Peyer's patch (tissue), 4 donors: ENCODE measurements at regions not wholly inside any gene's neighbourhood (a gene's known extent, or its start where the extent isn't known, plus 50 kb on each side); places are given as distances from the start of the nearest gene placed in this dataset.

ENCODE experiments used
- DNase-seq, 3 donors: peaks; one replicate each; pipeline ENCODE4 v3.0.0-alpha.2; 2017 to 2019
- H3K27ac ChIP-seq, 4 donors: fragments of 200-600 bp; sonication (generic); one replicate each; pipeline ENCODE4 v1.5.1; 2016 to 2019
- H3K27me3 ChIP-seq, 2 donors: fragments of 200-600 bp; sonication (generic); one replicate each; pipeline ENCODE4 v1.5.1; 2019
- H3K36me3 ChIP-seq, 3 donors: fragments of 200-600 bp; sonication (generic); one replicate each; pipeline ENCODE4 v1.5.1; 2016 to 2019
- H3K4me1 ChIP-seq, 4 donors: fragments of 200-600 bp; sonication (generic); one replicate each; pipeline ENCODE4 v1.5.1; 2016 to 2019
- H3K4me3 ChIP-seq, 4 donors: fragments of 200-600 bp; sonication (generic); 1 replicate in 3 of 4; 2 replicates in 1 of 4; pipeline ENCODE4 v1.5.1; 2016 to 2019; ENCODE audit warnings: mild to moderate bottlenecking in 1 of 4
- H3K9me3 ChIP-seq, 4 donors: fragments of 200-600 bp; sonication (generic); one replicate each; pipeline ENCODE4 v1.5.1; 2016 to 2019; ENCODE audit warnings: mild to moderate bottlenecking in 1 of 4
- POLR2A ChIP-seq, 2 donors: fragments of 450-650 bp; IDR thresholded peaks; one replicate each; pipeline ENCODE4 v1.5.1; 2017; ENCODE audit warnings: antibody characterized with exemption in 2 of 2, mild to moderate bottlenecking in 2 of 2, moderate library complexity in 2 of 2
- TF ChIP-seq, protein P1 (sequence below), 6 experiments: fragments of 450-650 bp in 4 of 6; fragments of 200-600 bp in 2 of 6; sonication (generic) in 1 of 6; IDR thresholded peaks; one replicate each; pipeline ENCODE4 v1.5.1; 2017 to 2019; ENCODE audit warnings: antibody characterized with exemption in 6 of 6, mild to moderate bottlenecking in 3 of 6, moderate library complexity in 1 of 6

DNA sequence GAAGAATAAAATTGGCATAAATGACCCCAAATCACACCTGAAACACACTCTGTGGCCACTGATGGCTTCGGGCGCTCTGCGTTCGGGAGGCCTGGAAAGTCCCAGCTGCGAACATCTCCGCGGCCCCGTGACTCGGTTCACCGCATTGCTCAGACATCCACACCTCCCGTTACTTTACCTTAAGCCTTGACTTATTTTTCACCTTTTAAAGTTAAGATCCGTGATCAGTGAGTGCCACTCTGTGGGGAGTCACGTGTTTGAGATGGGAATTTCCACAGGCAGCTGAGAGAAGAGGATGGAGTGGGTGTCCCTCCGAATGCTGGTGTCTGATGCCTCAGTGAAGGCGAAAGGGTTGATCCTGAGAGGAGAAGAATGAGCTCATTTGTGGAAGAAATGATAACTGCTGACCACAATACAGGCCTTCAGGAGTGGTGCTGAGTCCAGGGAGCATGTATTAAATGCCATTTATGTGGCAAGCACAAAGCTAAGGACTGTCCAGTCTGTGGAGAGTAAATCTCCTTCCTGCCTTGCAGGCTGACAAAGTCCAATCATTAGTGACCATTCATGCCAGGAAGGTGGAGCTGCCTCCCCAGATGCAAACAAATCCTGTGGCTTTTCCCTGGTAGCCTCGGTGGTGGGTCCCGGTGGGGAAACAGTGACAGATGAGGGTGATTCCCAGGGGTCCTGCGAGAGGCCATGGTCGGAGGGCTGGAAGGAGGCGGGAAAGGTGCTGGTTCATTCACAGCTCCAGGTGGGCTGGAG lies 168.8 kb downstream of the RTP5 start:
- TF ChIP-seq, protein P1, sequence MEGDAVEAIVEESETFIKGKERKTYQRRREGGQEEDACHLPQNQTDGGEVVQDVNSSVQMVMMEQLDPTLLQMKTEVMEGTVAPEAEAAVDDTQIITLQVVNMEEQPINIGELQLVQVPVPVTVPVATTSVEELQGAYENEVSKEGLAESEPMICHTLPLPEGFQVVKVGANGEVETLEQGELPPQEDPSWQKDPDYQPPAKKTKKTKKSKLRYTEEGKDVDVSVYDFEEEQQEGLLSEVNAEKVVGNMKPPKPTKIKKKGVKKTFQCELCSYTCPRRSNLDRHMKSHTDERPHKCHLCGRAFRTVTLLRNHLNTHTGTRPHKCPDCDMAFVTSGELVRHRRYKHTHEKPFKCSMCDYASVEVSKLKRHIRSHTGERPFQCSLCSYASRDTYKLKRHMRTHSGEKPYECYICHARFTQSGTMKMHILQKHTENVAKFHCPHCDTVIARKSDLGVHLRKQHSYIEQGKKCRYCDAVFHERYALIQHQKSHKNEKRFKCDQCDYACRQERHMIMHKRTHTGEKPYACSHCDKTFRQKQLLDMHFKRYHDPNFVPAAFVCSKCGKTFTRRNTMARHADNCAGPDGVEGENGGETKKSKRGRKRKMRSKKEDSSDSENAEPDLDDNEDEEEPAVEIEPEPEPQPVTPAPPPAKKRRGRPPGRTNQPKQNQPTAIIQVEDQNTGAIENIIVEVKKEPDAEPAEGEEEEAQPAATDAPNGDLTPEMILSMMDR (IDR thresholded peaks at IDR 0.05): no peak
- DNase-seq: peak in 1 of 3 donors; percentile 23
- no peaks in the 10 kb centered on the region for H3K9me3 ChIP-seq
- no peak overlapping the region for H3K4me3 ChIP-seq
- H3K4me1 ChIP-seq: no peaks in the 10 kb centered on the region
- H3K27me3 ChIP-seq: no peaks in the 10 kb centered on the region
- no peaks in the 10 kb centered on the region for H3K36me3 ChIP-seq
- no peak overlapping the region for H3K27ac ChIP-seq

DNA sequence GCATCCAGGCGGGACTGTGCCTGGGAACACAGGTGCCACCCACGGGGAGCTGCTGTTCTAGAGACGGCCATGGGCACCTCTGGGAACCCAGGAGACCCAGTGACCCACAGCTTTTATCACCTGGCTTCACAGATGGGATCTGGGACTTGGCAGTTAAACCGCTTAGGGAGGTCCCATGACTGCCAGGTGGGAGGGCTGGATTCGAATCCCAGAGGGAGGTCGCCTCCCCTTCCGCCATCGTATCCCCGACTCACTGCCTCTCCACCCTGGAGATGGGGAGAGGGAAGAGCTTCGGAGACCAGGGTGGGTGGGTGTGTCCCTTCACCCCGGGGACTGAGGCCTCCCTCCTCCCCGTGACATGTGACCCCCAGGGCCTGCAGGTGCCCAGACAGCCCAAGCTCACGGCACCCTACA lies 169.4 kb downstream of the RTP5 start:
- H3K27ac ChIP-seq: no peak overlapping the region
- H3K4me3 ChIP-seq: no peak overlapping the region
- no peaks in the 10 kb centered on the region for H3K27me3 ChIP-seq
- H3K4me1 ChIP-seq: no peaks in the 10 kb centered on the region
- H3K9me3 ChIP-seq: no peaks in the 10 kb centered on the region
- peak in 1 of 3 donors; percentile 13 for DNase-seq
- H3K36me3 ChIP-seq: no peaks in the 10 kb centered on the region
- TF ChIP-seq, protein P1 (IDR thresholded peaks at IDR 0.05): no peak
- no peak for TF ChIP-seq POLR2A (IDR thresholded peaks at IDR 0.05)

DNA sequence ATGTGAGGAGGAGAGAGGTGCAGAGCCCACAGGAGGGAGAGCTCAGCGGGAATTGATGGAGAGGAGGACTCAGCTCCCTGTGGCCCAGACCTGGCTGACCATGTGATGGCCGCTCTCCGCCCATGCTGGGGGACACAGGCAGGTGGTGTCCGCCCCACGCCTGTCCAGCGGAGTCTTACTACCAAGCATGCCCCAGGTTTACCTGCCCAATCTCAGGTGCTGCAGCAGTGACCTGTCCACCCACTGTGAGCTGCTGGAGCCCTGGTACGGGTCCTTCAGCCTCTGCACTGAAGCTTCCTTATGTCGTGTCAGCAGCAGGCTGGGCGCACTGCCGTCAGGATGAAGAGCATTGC lies 170.8 kb downstream of the RTP5 start:
- TF ChIP-seq, protein P1 (IDR thresholded peaks at IDR 0.05): no peak
- no peak for TF ChIP-seq POLR2A (IDR thresholded peaks at IDR 0.05)
- Histone ChIP-seq H3K27me3 (no peaks in the 10 kb centered on the region), H3K9me3 (no peaks in the 10 kb centered on the region), H3K4me1 (no peaks in the 10 kb centered on the region), H3K36me3 (no peaks in the 10 kb centered on the region), H3K27ac (no peak overlapping the region), H3K4me3 (no peak overlapping the region)
- peak in 1 of 3 donors; percentile 34 for DNase-seq

DNA sequence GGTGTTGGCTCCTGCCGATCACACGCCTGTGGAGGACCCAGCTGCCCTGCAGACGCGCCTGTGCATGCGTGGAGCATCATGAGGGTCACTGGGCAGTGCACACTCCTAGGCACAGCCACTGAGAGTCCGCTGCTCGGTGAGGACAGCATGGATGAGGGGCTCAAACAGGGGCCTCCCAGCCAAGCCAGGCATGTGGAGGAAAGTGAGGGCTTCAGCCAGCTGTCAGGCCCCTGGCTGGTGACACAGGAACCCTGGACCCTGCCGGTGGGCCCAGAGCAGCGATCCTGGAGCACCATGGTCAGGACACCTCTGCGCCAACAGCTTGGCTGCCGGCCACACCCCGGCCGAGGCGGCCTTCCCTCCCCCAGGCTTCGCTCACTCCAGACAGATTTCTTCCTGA lies 171.2 kb downstream of the RTP5 start:
- Histone ChIP-seq H3K4me3 (no peak overlapping the region), H3K27ac (no peak overlapping the region), H3K36me3 (no peaks in the 10 kb centered on the region), H3K9me3 (no peaks in the 10 kb centered on the region), H3K27me3 (no peaks in the 10 kb centered on the region), H3K4me1 (no peaks in the 10 kb centered on the region)
- TF ChIP-seq POLR2A (IDR thresholded peaks at IDR 0.05): no peak
- TF ChIP-seq, protein P1 (IDR thresholded peaks at IDR 0.05): no peak
- DNase-seq: peak in 1 of 3 donors; percentile 34

DNA sequence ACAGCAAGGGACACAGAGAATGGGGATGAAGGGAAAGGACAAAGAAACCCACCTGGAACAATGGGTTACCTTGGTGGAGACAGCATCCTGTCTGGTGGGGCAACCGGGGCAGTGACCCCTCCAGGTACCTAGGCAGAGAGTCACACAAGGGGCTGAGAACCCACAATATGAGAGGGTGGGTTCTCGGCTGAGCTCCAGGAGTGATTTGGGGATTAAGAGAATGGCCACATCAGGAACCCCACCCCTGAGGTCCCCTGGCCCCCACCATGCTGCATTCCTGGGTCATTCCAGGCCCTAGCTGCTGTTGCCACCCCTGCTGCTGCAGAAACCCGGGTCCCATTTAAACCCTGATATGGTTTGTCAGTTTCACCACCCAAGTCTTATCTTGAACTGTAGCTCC lies 172.3 kb downstream of the RTP5 start:
- peak in 2 of 3 donors; percentile 12 to 19 for DNase-seq
- no peak for TF ChIP-seq POLR2A (IDR thresholded peaks at IDR 0.05)
- TF ChIP-seq, protein P1 (IDR thresholded peaks at IDR 0.05): no peak
- no peaks in the 10 kb centered on the region for H3K27me3 ChIP-seq

More for the DNA sequence above, 172.3 kb downstream of the RTP5 start:
- Histone ChIP-seq H3K9me3 (no peaks in the 10 kb centered on the region), H3K36me3 (no peaks in the 10 kb centered on the region), H3K27ac (no peak overlapping the region), H3K4me1 (no peaks in the 10 kb centered on the region), H3K4me3 (no peak overlapping the region)
